ENCODE measurements at regions not wholly inside any gene's neighbourhood (a gene's known extent, or its start where the extent isn't known, plus 50 kb on each side); places are given as distances from the start of the nearest gene placed in this dataset.

DNA sequence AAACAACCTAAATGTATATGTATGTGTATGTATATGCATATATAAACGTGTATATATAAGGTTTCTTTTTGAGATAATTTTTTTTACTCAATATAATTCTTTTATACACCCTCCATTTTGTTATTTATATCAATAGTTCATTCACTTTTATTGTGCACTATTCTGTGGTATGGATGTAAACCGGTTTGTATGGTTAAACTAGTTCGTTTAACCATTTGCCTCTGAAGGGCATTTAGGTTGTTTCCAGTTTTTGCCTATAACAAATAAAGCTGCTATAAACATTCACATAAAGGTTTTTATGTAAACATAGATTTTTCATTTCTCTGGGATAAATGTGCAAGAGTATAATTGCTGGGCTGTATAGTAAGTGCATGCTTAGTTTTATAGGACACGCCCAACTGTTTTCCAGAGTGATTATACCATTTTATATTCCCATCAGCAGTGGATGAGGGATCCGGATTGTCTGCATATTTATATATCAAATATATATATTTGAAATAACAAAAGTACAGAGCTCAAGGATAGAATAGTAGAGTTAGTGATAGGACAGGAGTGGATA is 380.3 kb downstream of the TSHZ3 start:
- no peak overlapping the region for H3K27ac ChIP-seq (ENCODE audit: insufficient read depth, low read length)
- no peaks in the 10 kb centered on the region for H3K27me3 ChIP-seq (ENCODE audit: control insufficient read depth, insufficient read depth, low read length)
- H2AFZ ChIP-seq (ENCODE audit: low read length): no peak overlapping the region
- H3K9me3 ChIP-seq (ENCODE audit: control insufficient read depth, insufficient read depth, low read depth, low read length): no peaks in the 10 kb centered on the region
- no peaks in the 10 kb centered on the region for H4K20me1 ChIP-seq (ENCODE audit: control insufficient read depth, extremely low read depth, insufficient read depth, low read length)
- no peak overlapping the region for H3K4me3 ChIP-seq (replicated peaks in 1 of 4; ENCODE audit: control extremely low read depth in 1 of 4, insufficient read depth in 1 of 4, low read depth in 3 of 4, low read length in 4 of 4)
- TF ChIP-seq, protein P1, sequence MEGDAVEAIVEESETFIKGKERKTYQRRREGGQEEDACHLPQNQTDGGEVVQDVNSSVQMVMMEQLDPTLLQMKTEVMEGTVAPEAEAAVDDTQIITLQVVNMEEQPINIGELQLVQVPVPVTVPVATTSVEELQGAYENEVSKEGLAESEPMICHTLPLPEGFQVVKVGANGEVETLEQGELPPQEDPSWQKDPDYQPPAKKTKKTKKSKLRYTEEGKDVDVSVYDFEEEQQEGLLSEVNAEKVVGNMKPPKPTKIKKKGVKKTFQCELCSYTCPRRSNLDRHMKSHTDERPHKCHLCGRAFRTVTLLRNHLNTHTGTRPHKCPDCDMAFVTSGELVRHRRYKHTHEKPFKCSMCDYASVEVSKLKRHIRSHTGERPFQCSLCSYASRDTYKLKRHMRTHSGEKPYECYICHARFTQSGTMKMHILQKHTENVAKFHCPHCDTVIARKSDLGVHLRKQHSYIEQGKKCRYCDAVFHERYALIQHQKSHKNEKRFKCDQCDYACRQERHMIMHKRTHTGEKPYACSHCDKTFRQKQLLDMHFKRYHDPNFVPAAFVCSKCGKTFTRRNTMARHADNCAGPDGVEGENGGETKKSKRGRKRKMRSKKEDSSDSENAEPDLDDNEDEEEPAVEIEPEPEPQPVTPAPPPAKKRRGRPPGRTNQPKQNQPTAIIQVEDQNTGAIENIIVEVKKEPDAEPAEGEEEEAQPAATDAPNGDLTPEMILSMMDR (conservative IDR thresholded peaks at IDR 0.05 in 1 of 2, IDR thresholded peaks at IDR 0.05 in 1 of 2; ENCODE audit: low read depth in 1 of 2, low read length in 2 of 2): no peak
- TF ChIP-seq EZH2 (IDR thresholded peaks at IDR 0.05; ENCODE audit: low read length, missing control alignments): no peak
- no peaks in the 10 kb centered on the region for H3K36me3 ChIP-seq (ENCODE audit: control insufficient read depth, insufficient read depth, low read length)
- H3K4me1 ChIP-seq (ENCODE audit: control insufficient read depth, extremely low read depth, insufficient read depth, low read length): no peaks in the 10 kb centered on the region
- no peak overlapping the region for H3K9ac ChIP-seq (ENCODE audit: insufficient read depth, low read length)
- H3K79me2 ChIP-seq (ENCODE audit: control insufficient read depth, insufficient read depth, low read length): no peaks in the 10 kb centered on the region
- DNase-seq (ENCODE audit: low read depth in 2 of 2): no peak
- H3K4me2 ChIP-seq (ENCODE audit: extremely low read depth, insufficient read depth, low read length): no peak overlapping the region

- TF ChIP-seq, protein P1 (conservative IDR thresholded peaks at IDR 0.05 in 1 of 2, IDR thresholded peaks at IDR 0.05 in 1 of 2; ENCODE audit: low read depth in 1 of 2, low read length in 2 of 2): no peak
- no peak for TF ChIP-seq EZH2 (IDR thresholded peaks at IDR 0.05; ENCODE audit: low read length, missing control alignments)
- H2AFZ ChIP-seq (ENCODE audit: low read length): no peak overlapping the region
- H3K4me1 ChIP-seq (ENCODE audit: control insufficient read depth, extremely low read depth, insufficient read depth, low read length): no peaks in the 10 kb centered on the region
- no peak overlapping the region for H3K9ac ChIP-seq (ENCODE audit: insufficient read depth, low read length)
- no peaks in the 10 kb centered on the region for H4K20me1 ChIP-seq (ENCODE audit: control insufficient read depth, extremely low read depth, insufficient read depth, low read length)
- DNase-seq (ENCODE audit: low read depth in 2 of 2): no peak
- H3K36me3 ChIP-seq (ENCODE audit: control insufficient read depth, insufficient read depth, low read length): no peaks in the 10 kb centered on the region
- H3K9me3 ChIP-seq (ENCODE audit: control insufficient read depth, insufficient read depth, low read depth, low read length): no peaks in the 10 kb centered on the region
- H3K4me2 ChIP-seq (ENCODE audit: extremely low read depth, insufficient read depth, low read length): no peak overlapping the region
- H3K4me3 ChIP-seq (replicated peaks in 1 of 4; ENCODE audit: control extremely low read depth in 1 of 4, insufficient read depth in 1 of 4, low read depth in 3 of 4, low read length in 4 of 4): no peak overlapping the region
- H3K79me2 ChIP-seq (ENCODE audit: control insufficient read depth, insufficient read depth, low read length): no peaks in the 10 kb centered on the region
- no peaks in the 10 kb centered on the region for H3K27me3 ChIP-seq (ENCODE audit: control insufficient read depth, insufficient read depth, low read length)
- H3K27ac ChIP-seq (ENCODE audit: insufficient read depth, low read length): no peak overlapping the region
Observed at GRCh38 chr19:30968210-30968609, 381.0 kb downstream of the TSHZ3 start.

DNA sequence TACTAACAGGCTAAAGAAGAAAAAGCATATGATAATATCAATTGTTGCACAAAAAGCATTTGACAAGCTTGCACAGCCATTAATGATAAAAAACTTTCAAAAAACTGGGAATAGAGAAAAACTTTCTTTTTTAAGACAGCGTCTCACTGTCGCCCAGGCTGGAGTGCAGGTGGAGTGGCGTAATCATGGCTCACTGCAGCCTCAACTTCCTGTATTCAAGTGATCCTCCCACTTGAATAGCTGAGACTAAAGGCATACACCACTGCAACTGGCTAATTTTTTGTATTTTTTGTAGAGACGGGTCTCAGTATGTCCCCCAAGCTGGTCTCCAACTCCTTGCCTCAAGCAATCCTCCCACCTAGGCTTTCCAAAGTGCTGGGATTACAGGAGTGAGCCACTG is 382.8 kb downstream of the TSHZ3 start:
- no peaks in the 10 kb centered on the region for H4K20me1 ChIP-seq (ENCODE audit: control insufficient read depth, extremely low read depth, insufficient read depth, low read length)
- H3K4me2 ChIP-seq (ENCODE audit: extremely low read depth, insufficient read depth, low read length): no peak overlapping the region
- no peak for DNase-seq (ENCODE audit: low read depth in 2 of 2)
- TF ChIP-seq EZH2 (IDR thresholded peaks at IDR 0.05; ENCODE audit: low read length, missing control alignments): no peak
- TF ChIP-seq, protein P1 (conservative IDR thresholded peaks at IDR 0.05 in 1 of 2, IDR thresholded peaks at IDR 0.05 in 1 of 2; ENCODE audit: low read depth in 1 of 2, low read length in 2 of 2): no peak
- H3K27ac ChIP-seq (ENCODE audit: insufficient read depth, low read length): no peak overlapping the region
- no peaks in the 10 kb centered on the region for H3K27me3 ChIP-seq (ENCODE audit: control insufficient read depth, insufficient read depth, low read length)
- no peak overlapping the region for H2AFZ ChIP-seq (ENCODE audit: low read length)
- no peaks in the 10 kb centered on the region for H3K36me3 ChIP-seq (ENCODE audit: control insufficient read depth, insufficient read depth, low read length)
- H3K9ac ChIP-seq (ENCODE audit: insufficient read depth, low read length): no peak overlapping the region
- H3K79me2 ChIP-seq (ENCODE audit: control insufficient read depth, insufficient read depth, low read length): no peaks in the 10 kb centered on the region
- H3K4me3 ChIP-seq (replicated peaks in 1 of 4; ENCODE audit: control extremely low read depth in 1 of 4, insufficient read depth in 1 of 4, low read depth in 3 of 4, low read length in 4 of 4): no peak overlapping the region
- H3K9me3 ChIP-seq (ENCODE audit: control insufficient read depth, insufficient read depth, low read depth, low read length): no peaks in the 10 kb centered on the region
- H3K4me1 ChIP-seq (ENCODE audit: control insufficient read depth, extremely low read depth, insufficient read depth, low read length): no peaks in the 10 kb centered on the region

Data from fibroblast of lung (primary cell).